Smooth muscle cell (in vitro differentiated cells): ENCODE measurements at regions not wholly inside any gene's neighbourhood (a gene's known extent, or its start where the extent isn't known, plus 50 kb on each side); places are given as distances from the start of the nearest gene placed in this dataset.
A peak's percentile ranks its signal among the peaks of the same experiment; 100 is the strongest.

Experiments
- DNase-seq: peaks from one replicate; lab custom pipeline; 2025; ENCODE audit not compliant: unreplicated experiment; lab: John Stamatoyannopoulos, UW
- H2AFZ ChIP-seq: fragments of 200-600 bp; sonication (generic); 2 replicates; pipeline ENCODE4 v1.6.0; 2016; ENCODE audit warnings: antibody characterized with exemption, low read depth, mild to moderate bottlenecking
- H3F3A ChIP-seq: fragments of 200-600 bp; sonication (generic); 2 replicates; pipeline ENCODE4 v1.6.0; 2017; ENCODE audit warnings: antibody characterized with exemption, low read depth
- H3K27ac ChIP-seq: fragments of 200-600 bp; sonication (generic); 2 replicates; pipeline ENCODE4 v1.5.1; 2016; ENCODE audit warnings: low read depth, mild to moderate bottlenecking
- H3K27me3 ChIP-seq: fragments of 200-600 bp; sonication (generic); 2 replicates; pipeline ENCODE4 v1.6.1; 2016; ENCODE audit warnings: low read depth, mild to moderate bottlenecking
- H3K36me3 ChIP-seq: fragments of 200-600 bp; sonication (generic); 2 replicates; pipeline ENCODE4 v1.5.1; 2016; ENCODE audit warnings: low read depth
- H3K4me1 ChIP-seq: fragments of 200-600 bp; sonication (generic); 2 replicates; pipeline ENCODE4 v1.5.1; 2016; ENCODE audit warnings: low read depth
- H3K4me2 ChIP-seq: fragments of 200-600 bp; sonication (generic); 2 replicates; pipeline ENCODE4 v1.6.0; 2016; ENCODE audit warnings: mild to moderate bottlenecking
- H3K4me3 ChIP-seq: fragments of 200-600 bp; sonication (generic); 2 replicates; pipeline ENCODE4 v1.5.1; 2016; ENCODE audit warnings: mild to moderate bottlenecking
- H3K79me2 ChIP-seq: fragments of 200-600 bp; sonication (generic); 2 replicates; pipeline ENCODE4 v1.6.0; 2016; ENCODE audit warnings: low read depth, mild to moderate bottlenecking
- H3K9ac ChIP-seq: fragments of 200-600 bp; sonication (generic); 2 replicates; pipeline ENCODE4 v1.6.0; 2016; ENCODE audit warnings: low read depth
- H3K9me3 ChIP-seq: fragments of 200-600 bp; sonication (generic); replicated peaks from 2 replicates; pipeline ENCODE4 v1.5.1; 2016; ENCODE audit warnings: low read depth
- H4K20me1 ChIP-seq: fragments of 200-600 bp; sonication (generic); 2 replicates; pipeline ENCODE4 v1.6.0; 2016; ENCODE audit warnings: low read depth
- CTCF ChIP-seq: fragments of 200-600 bp; sonication (generic); IDR thresholded peaks from 2 replicates; pipeline ENCODE4 v1.5.1; 2017; ENCODE audit warnings: borderline replicate concordance, mild to moderate bottlenecking, antibody characterized with exemption; ENCODE audit not compliant: insufficient read depth, poor library complexity, severe bottlenecking
- WGBS: methylation state at CpG from one replicate; pipeline ENCODE4 v1.1.7; 2016; ENCODE audit warnings: low lambda C conversion rate; 5-methylcytosine and 5-hydroxymethylcytosine counted together

GRCh38 chr5:138657360-138657759, 82.2 kb upstream of the HSPA9 start:
- H3K4me3 ChIP-seq: no peak overlapping the region
- H4K20me1 ChIP-seq: no peaks in the 10 kb centered on the region
- no peak for DNase-seq
- H3K9ac ChIP-seq: no peak overlapping the region
- H3K4me1 ChIP-seq: peaks cover 9% of the 10 kb centered on the region
- no peaks in the 10 kb centered on the region for H3K9me3 ChIP-seq
- no peak overlapping the region for H3K27ac ChIP-seq
- no peaks in the 10 kb centered on the region for H3K79me2 ChIP-seq
- no peaks in the 10 kb centered on the region for H3F3A ChIP-seq
- H3K4me2 ChIP-seq: no peak overlapping the region
- no peak overlapping the region for H2AFZ ChIP-seq
- no peaks in the 10 kb centered on the region for H3K36me3 ChIP-seq
- no peak for TF ChIP-seq CTCF
- WGBS: 62% methylated on average over 4 of the region's 4 CpGs
- H3K27me3 ChIP-seq: no peaks in the 10 kb centered on the region

GRCh38 chr5:138656916-138657315, 81.7 kb upstream of the HSPA9 start:
- no peak for DNase-seq
- no peak overlapping the region for H3K4me2 ChIP-seq
- no peak overlapping the region for H3K4me3 ChIP-seq
- H2AFZ ChIP-seq: no peak overlapping the region
- no peaks in the 10 kb centered on the region for H3K79me2 ChIP-seq
- H3K9ac ChIP-seq: no peak overlapping the region
- 69% methylated on average over 4 of the region's 4 CpGs for WGBS
- TF ChIP-seq CTCF: no peak
- no peaks in the 10 kb centered on the region for H3K36me3 ChIP-seq
- H3K27ac ChIP-seq: no peak overlapping the region
- peaks cover 9% of the 10 kb centered on the region for H3K4me1 ChIP-seq
- no peaks in the 10 kb centered on the region for H4K20me1 ChIP-seq
- no peaks in the 10 kb centered on the region for H3F3A ChIP-seq
- H3K9me3 ChIP-seq: no peaks in the 10 kb centered on the region
- H3K27me3 ChIP-seq: no peaks in the 10 kb centered on the region

- Histone ChIP-seq H3K9me3 (no peaks in the 10 kb centered on the region), H3K27ac (peak overlapping the region; percentile 65), H2AFZ (no peak overlapping the region), H3K9ac (no peak overlapping the region), H3K79me2 (no peaks in the 10 kb centered on the region), H3K4me1 (peaks cover 9% of the 10 kb centered on the region), H3K36me3 (no peaks in the 10 kb centered on the region), H4K20me1 (no peaks in the 10 kb centered on the region), H3K4me2 (no peak overlapping the region), H3F3A (no peaks in the 10 kb centered on the region), H3K27me3 (no peaks in the 10 kb centered on the region), H3K4me3 (no peak overlapping the region)
- DNase-seq: no peak
- no peak for TF ChIP-seq CTCF
- WGBS: 58% methylated on average over 6 of the region's 6 CpGs
Measured at GRCh38 chr5:138655530-138656190, 80.5 kb upstream of the HSPA9 start.

- no peak overlapping the region for H3K9ac ChIP-seq
- WGBS: 31% methylated on average over 8 of the region's 8 CpGs
- no peak overlapping the region for H2AFZ ChIP-seq
- peaks cover 15% of the 10 kb centered on the region for H3K4me1 ChIP-seq
- no peaks in the 10 kb centered on the region for H3K27me3 ChIP-seq
- H3K79me2 ChIP-seq: no peaks in the 10 kb centered on the region
- no peak overlapping the region for H3K4me3 ChIP-seq
- peak overlapping the region; percentile 65 for H3K27ac ChIP-seq
- no peaks in the 10 kb centered on the region for H3F3A ChIP-seq
- no peak for DNase-seq
- no peak for TF ChIP-seq CTCF
- no peak overlapping the region for H3K4me2 ChIP-seq
- no peaks in the 10 kb centered on the region for H4K20me1 ChIP-seq
- no peaks in the 10 kb centered on the region for H3K36me3 ChIP-seq
- H3K9me3 ChIP-seq: no peaks in the 10 kb centered on the region
Measured at GRCh38 chr5:138654281-138654867, 79.2 kb upstream of the HSPA9 start.
